Spleen (tissue), 3 donors: ENCODE measurements at regions not wholly inside any gene's neighbourhood (a gene's known extent, or its start where the extent isn't known, plus 50 kb on each side); places are given as distances from the start of the nearest gene placed in this dataset.

Experiments
- POLR2A ChIP-seq, 3 donors: fragments of 450-650 bp; IDR thresholded peaks; one replicate each; pipeline ENCODE4 v1.5.1; 2017; ENCODE audit warnings: antibody characterized with exemption in 3 of 3, mild to moderate bottlenecking in 1 of 3
- POLR2AphosphoS5 ChIP-seq, 3 donors: sonication (generic); formaldehyde crosslinking; IDR thresholded peaks; one replicate each; pipeline ENCODE4 v1.5.1; 2017; ENCODE audit warnings: antibody characterized with exemption in 3 of 3

GRCh38 chr17:70230850-70231640 lies 61.7 kb downstream of the KCNJ2 start:
- no peak for TF ChIP-seq POLR2A (IDR thresholded peaks at IDR 0.05)
- TF ChIP-seq POLR2AphosphoS5 (IDR thresholded peaks at IDR 0.05) = no peak
